HG02759 (cell line): ENCODE measurements at regions not wholly inside any gene's neighbourhood (a gene's known extent, or its start where the extent isn't known, plus 50 kb on each side); places are given as distances from the start of the nearest gene placed in this dataset.

Experiments
- ATAC-seq: cut with Tn5 transposase; IDR thresholded peaks from one replicate; pipeline ENCODE4 v1.9.1; 2021; ENCODE audit warnings: mild to moderate bottlenecking, moderate library complexity; ENCODE audit not compliant: unreplicated experiment

DNA sequence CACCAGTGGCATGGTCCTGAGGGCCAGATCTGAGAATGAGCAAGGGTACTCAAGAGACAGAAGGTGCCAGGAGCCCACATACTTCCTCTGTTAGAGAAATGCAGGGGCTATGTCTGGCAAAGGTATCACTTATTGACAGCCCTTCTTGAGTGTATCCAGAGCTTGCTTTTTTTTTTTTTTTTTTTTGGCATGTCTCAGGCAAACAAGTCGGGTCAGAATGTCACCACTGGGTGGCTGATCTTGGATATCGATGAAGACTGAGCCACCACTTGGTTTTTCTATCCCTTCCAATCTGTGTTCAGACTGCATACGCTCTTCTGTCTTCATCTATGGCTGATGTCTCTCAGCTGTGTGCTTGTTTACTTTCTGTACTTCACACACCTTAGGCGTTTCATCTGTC lies 363.4 kb upstream of the C2CD4B start:
- no peak for ATAC-seq

DNA sequence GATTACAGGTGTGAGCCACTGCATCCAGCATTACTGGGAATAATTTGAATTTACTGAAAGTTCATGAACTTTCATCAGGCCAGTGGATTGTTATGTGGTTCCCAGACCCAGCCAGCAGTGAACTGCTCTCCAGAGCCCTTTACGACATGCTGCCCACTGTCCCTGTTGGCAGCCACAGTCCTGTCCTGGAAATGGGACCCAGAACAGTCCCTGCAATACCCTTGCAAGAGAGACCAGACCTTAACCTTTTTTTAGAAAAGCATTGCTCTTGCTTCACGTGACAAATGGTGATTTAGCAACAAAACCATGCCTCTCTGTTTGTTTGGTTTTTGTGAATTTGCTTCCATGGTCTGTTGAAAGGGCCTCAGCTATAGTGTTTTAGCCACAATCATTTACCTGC lies 367.3 kb upstream of the C2CD4B start:
- ATAC-seq = no peak

DNA sequence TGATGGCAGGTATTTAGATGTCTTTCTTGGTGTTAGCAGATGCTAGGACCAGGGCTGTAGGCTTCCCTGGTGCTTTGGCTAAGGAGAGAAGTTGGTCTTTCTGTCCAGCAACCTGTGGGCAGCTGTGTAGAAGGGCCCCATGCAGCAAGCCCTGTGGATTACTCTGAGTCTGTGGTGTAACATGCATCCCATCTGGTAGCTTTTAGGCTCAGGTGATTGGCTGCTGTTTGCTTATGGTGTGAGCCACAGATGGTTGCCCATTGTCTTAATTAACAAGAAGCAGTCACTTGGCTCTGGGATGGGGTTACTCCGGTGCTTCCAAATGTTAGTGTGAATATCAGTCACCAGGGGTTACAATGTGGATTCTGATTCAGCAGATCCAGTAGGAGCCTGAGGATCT lies 368.6 kb upstream of the C2CD4B start:
- ATAC-seq = no peak

DNA sequence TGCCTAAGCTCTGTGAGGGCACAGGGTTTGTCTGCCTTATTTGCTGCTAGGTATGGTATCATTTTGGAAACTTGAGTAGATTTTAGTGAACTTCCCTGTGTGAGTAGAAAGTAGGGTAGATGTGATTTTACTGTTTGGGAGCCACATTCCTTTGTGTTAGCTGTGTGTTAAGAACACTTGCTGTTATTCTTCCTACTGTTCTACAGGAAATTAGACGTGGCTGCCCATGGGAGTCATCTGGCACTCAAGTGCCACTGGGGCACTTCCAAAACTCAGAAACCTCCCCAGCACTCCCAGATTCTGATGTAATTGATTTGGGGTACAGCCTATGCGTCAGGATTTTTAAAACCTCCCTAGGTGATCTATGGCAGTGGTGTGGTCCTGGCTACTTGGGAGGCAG lies 369.9 kb upstream of the C2CD4B start:
- no peak for ATAC-seq

DNA sequence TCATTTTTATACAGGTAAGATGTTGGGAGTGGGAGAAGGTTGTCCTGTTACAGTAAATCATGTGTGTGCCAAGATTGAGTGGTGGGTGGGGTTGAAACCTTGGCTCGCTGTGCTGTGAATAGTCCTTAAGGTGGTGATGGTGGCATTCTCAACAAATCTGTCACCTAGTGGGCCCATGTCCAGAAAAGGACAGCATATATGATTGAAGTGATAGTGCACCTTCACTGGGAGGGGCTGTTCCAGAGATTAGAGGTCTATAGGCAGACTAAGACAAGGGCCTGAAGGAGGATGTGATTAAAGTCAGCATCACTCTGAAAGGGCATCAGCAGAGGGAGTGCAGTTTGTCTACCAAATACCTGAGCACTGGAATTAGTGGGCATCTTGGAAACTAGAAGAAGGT lies 374.2 kb upstream of the C2CD4B start:
- ATAC-seq = no peak

DNA sequence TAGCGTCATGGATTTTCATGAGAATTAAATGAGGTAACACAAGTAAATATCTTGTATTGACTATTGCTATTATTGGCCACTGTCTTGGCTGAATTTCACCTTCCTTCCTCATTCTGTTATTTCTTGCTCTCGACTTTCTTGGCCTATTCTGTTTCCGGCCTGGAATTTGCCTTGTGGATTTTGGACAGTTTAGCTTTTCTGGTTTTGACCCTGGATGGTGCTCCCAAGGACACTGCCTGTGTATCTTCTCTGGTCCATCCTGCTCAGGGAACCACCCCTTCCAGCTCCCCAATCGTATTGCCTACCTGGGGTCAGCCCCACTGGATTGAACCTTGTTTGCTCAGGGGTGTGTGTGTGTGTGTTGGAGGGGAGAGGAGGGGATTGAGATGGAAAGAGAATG lies 376.2 kb upstream of the C2CD4B start:
- ATAC-seq = no peak

DNA sequence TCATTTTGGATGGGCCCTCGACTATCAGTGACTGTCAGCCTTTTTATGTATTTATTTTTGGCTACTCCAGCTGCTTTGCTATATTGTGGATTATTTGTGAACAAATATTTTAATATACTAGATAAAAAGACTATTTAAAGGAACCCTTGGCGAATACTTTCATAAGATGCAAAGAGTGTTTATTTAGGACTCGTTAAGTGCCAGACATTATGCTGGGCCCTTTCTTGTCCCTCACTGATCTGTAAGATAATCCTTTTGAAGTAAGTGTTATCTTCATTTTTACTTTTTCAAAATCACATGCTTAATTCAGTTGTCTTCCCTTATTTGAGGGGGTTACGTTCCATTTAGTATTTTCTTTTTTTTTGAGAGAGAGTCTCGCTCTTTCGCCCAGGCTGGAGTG lies 376.8 kb upstream of the C2CD4B start:
- ATAC-seq = no peak

DNA sequence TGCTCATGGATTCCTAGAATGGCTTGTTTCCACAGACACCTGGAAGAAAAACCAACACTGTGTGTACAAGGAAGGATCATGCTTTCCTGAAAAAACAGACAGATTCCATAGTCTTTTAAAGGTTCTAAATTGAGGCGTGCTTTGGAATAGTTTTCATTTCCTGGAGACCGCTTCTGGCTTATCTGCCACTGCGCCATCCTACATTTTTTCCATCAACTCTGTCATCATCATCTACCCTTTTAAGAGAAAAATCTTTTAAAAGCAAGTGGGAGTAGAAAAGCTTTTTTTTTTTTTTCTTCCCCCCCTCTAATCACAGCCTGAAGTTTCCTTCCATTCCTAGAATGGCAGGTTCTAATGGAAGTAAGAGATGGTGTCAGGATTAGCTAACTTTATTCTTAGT lies 379.4 kb upstream of the C2CD4B start:
- no peak for ATAC-seq

DNA sequence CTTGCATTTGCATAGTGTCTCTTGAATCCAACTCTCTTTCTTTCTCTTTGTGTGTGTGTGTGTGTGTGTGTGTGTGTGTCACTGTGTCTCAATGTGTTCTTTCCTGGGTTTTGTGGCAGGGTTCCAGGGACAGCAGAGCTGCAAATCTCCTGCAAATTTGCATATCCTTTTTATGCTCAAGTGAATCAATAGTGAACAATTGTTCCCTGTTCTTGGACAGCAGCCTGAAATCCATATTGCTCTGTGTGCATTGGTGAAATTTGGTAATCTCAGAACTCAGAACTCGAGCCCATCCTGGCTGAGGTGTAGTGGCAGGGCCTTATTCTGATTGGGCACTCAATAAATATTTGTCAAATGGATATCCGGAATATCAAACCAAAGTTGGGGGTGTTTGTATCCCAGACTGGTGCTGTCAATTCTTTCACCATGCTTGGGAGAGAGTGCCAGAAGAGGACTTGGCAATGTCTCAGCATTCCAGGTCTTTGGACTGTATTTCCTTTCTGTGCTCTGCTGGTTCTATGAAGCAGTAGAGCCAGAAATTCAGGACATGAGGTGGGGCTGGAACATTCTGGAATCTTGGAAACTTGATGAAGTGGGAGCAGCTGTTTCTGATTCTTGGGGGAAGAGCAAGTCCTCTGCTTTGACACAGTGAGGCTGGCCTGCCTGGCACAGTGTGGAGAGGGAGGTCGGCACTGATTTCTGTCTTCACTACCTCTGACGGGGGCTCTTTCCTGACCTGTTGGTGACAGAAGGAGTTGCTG lies 380.6 kb upstream of the C2CD4B start:
- ATAC-seq = no peak

DNA sequence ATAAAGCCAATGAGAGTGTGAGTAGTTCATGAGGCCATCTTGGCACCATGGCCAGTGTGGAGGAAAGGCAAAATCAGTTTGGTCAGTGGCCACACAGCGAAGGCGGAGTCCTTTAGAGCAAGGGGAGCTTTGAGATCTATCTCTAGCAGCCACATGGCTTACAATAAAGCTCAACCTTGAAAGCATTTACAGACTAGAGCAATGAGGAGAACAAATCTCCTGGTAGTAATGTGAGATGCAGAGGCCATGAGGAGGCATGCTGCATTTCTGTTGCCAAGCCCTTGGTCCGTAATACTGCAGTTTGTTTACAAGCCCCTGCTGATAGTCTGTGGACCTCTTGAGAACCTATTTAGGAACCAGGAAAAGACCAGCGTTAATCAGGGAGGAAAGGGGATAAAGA lies 381.5 kb upstream of the C2CD4B start:
- no peak for ATAC-seq

DNA sequence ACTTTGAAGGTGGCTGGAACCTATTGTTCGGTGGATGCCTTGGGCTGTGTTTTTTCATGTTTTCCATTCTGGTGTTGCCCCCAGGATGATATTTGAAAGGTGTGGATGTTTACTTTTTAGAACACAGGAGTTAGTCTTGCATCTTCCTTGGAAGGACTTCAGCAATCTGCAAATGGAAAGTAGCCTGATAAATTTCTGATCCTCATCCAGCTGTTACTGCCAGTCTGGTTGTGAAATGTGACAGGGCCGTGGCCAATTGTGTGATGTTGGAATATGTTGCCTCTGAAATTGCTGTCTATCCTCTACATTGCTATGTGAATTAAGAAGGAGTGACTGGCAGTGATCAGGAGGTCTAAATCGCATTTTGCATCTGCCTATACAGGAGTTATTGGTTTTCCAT lies 382.5 kb upstream of the C2CD4B start:
- ATAC-seq = no peak

DNA sequence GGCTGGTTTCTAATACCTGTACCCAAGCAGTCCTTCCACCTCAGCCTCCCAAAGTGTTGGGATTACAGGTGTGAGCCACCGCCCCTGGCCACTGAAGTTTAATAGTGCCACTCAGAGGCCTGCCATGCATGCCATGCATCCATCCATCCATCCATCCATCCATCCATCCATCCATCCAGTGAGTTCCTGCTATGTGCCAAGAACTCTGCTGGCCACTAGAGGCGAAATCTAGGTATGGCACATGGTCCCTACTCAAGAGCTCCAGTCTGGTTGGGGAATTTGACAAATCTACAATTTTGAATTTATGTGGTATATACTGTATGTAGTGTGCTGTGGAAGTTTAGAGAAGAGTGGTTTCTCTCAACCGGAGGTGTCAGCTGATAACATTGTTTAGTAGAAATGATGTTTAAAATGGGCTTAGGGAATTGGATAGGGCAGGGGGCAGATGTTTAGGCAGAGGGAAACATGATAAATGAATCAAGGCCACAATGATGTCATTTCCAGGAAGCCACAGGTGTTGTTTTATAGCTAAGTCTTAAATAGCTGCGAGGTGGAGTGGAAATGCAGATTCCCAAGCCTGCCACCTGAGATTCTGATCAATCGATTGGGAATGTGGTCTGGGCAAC lies 384.4 kb upstream of the C2CD4B start:
- ATAC-seq = no peak

DNA sequence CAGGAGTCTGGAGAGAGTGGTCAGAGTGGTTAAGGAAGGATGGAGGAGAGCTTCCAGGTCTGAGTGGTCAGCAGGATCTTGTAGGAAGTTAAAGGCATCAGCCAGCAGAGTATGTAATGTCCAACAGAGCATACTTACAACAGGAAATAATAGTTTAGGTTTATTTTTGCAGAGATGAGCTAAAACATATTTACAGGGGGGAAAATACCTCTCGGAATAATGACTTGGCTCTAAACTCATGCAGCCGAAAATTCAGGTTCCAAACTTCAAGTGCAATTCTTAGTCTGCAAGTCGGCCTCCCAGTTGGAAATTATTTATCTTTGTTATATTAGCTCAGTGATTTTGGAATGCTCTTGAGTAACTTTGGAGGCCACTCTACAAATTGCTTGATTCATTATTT lies 385.0 kb upstream of the C2CD4B start:
- no peak for ATAC-seq

DNA sequence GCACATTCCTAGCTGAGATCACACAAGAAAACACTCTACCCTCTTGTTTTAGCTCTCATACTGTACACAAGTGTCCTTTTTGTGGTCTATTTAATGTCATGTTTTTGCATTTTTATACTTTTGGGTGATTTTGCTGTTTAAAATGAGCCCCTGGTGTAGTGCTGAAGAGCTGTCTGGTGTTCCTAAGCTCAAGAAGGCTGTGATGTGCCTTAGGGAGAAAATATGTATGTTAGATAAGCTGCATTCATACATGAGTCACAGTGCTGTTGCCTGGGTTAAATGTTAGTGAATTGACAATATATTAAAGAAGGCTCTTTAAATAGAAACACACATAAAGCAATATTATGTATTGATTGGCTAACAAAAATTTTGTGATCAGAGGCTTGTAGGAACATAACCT lies 387.4 kb upstream of the C2CD4B start:
- ATAC-seq = no peak

DNA sequence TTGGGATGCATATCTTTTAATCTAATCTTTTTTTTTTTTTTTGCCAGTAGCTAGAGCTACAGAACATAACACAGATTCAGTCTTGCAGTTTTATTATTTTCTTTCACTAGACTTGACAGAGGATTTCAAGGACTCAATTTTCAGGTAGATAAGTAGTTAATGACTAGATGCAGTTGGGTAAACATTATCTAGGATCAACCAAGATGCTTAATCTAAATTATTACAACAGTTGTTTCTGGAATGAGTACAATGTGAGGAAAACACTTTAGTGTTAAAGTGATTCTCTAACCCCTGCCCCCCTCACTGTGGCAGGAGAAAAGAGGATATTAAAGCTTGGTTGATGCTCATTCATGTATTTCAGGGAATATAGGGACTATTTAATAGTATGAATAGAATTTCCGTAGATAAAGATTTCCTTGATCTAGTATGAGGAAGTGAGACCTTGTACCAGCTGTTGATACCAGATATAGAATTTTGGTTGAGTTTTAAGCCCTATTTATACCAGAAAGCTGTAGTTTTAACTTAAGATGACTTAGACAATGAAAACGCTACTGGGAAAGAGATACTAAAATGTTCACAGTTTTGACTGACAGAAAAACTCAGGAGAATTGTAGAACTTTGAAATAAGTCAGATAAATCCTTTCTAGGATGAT lies 389.0 kb upstream of the C2CD4B start:
- no peak for ATAC-seq

DNA sequence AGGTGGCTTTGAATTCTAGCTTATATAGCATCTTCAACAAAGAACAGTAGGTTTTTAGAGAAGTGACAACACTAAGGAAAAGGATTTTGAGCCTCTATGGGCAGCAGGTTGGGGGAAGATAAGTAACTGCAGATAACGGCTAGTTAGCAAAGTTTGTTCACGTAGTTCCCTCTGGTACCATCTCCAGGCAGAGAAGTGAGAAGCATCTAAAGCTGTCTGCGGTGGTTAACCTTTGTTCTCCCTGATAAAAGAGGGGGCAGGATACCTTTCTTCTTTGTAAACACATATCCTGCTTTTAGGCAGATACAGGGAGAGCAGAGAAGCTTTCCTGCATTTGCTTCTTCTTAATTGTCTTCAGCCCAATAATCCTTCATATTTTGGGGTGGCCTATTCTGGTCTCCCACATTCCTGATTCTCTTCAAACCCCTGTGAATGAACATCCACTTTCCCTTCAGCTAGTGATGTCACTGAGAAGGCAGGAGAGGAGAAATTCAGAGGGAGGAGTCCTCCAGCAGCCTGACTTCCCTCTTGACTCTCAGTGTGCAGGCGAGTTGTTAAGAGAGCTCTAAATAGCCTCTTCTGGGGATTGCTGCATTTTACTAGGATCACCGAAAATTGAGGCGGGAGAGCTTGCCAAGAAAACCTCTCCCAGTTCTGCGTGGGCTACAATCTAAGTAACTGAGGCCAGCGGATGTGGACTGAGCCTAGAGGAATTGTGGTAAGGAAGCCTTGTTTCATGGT lies 393.7 kb upstream of the C2CD4B start:
- ATAC-seq = no peak

DNA sequence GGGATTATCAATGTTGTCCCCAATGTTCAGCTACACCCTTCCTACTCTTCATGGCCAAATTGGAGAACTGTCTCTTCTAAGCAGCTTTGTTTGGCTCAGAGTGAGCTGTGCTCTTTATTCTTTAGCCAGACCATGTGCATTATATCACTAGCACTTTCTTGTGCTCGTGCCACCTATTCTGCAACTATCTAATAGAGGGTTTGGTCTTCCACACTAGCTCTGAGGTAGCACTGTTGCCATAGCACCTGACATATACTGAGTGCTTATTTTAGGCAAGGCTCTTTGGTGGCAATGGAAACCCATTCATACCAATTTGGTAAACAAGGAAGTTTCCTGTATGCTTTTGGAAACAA lies 394.3 kb upstream of the C2CD4B start:
- ATAC-seq = no peak

DNA sequence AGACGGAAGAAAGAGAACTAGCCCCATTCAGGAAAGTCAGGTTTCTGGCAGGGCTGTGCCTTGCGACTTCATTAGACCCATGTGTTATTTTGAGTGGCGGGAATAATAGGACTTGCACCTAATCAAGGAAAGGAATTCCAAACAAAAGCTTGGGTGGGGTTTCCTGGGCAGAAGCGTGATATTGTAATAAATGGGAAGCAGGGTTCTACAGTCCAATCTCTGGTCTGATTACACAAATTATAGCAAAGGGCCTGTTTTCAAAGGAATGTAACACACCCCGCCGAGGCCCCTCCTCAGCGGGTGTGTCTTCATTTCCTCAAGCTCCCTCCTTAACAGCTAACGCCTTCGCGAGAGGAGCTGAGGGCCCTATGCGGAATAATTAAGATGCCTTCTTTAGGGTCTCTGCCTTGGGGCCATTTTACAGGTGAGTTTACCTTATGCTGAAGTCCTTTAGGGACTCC lies 396.0 kb upstream of the C2CD4B start:
- ATAC-seq = no peak

DNA sequence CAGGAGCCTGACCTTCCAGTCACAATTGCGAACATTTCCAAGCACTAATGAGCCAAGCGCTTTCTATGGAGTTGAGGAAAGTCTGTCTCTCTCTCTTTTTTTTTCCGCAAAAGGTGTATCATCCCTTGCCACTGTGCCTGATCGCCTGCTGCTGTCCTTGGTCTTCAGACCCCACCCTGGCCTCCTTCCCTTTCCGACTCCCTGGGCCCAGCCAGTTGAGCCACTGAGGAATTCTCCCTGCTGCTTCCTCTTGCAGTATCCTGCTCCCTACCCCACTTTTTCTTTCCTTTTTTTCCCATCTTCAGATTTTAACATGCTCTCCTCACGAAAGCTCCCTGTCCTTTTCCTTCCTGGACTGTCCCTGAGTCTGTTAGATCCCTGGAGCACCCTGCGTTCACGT lies 396.5 kb upstream of the C2CD4B start:
- ATAC-seq = no peak

DNA sequence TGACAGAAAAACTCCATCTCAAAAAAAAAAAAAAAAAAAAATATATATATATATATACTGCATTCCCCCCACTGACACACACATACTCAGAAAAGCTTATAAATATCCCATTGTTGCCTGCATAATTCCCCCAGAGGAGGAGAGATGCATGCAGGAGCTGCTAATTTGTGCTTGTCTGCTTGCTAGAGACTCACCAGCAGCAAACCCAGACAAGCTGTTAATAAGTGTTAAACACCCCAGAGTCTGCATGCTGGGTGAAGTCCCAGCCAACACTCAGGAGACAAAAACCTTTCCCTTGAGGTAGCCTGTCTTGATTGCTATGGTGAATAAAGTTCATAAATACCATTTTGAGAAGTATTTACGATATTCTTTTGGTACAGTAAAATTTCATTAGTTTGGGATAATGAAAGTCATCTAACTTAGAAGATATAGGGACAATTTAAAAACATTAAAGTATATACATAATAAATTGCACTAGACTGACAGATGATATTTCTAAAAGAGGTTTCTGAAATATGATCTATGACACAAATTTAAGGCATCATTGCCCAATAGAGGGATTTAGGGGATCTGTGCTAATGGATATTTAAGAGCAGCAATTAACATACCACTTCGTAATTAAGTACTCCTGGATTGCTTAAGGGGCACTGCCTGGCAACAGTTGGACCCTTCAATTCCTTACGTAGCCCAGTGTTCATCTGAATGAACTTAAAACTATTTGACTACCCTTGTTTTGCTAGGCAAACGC lies 400.0 kb upstream of the C2CD4B start:
- ATAC-seq = no peak

DNA sequence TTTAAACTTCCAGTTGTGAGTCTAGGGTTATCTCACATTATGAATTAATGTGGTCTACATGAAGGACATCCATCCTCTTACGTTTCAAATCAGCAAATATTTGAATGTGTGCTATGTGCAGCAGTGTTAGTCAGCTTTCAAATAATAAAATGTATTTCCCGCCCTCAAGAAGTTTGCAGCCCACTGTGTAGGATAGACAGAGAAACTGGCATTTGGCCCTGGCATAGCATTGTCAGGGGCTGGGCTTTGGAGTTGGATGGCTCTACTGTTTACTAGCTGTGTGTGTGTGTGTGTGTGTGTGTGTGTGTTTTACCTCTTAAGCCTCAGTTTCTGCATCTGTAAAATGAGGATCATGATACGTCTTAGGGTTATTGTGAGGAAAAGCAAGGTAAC lies 400.5 kb upstream of the C2CD4B start:
- ATAC-seq = no peak
